Peyer's patch (tissue), 4 donors: ENCODE measurements at regions not wholly inside any gene's neighbourhood (a gene's known extent, or its start where the extent isn't known, plus 50 kb on each side); places are given as distances from the start of the nearest gene placed in this dataset.

Source experiments
- DNase-seq, 3 donors: peaks; one replicate each; pipeline ENCODE4 v3.0.0-alpha.2; 2017 to 2019
- H3K27ac ChIP-seq, 4 donors: fragments of 200-600 bp; sonication (generic); one replicate each; pipeline ENCODE4 v1.5.1; 2016 to 2019
- H3K27me3 ChIP-seq, 2 donors: fragments of 200-600 bp; sonication (generic); one replicate each; pipeline ENCODE4 v1.5.1; 2019
- H3K36me3 ChIP-seq, 3 donors: fragments of 200-600 bp; sonication (generic); one replicate each; pipeline ENCODE4 v1.5.1; 2016 to 2019
- H3K4me1 ChIP-seq, 4 donors: fragments of 200-600 bp; sonication (generic); one replicate each; pipeline ENCODE4 v1.5.1; 2016 to 2019
- H3K4me3 ChIP-seq, 4 donors: fragments of 200-600 bp; sonication (generic); 1 replicate in 3 of 4; 2 replicates in 1 of 4; pipeline ENCODE4 v1.5.1; 2016 to 2019; ENCODE audit warnings: mild to moderate bottlenecking in 1 of 4
- H3K9me3 ChIP-seq, 4 donors: fragments of 200-600 bp; sonication (generic); one replicate each; pipeline ENCODE4 v1.5.1; 2016 to 2019; ENCODE audit warnings: mild to moderate bottlenecking in 1 of 4
- POLR2A ChIP-seq, 2 donors: fragments of 450-650 bp; IDR thresholded peaks; one replicate each; pipeline ENCODE4 v1.5.1; 2017; ENCODE audit warnings: antibody characterized with exemption in 2 of 2, mild to moderate bottlenecking in 2 of 2, moderate library complexity in 2 of 2
- TF ChIP-seq, protein P1 (sequence below), 6 experiments: fragments of 450-650 bp in 4 of 6; fragments of 200-600 bp in 2 of 6; sonication (generic) in 1 of 6; IDR thresholded peaks; one replicate each; pipeline ENCODE4 v1.5.1; 2017 to 2019; ENCODE audit warnings: antibody characterized with exemption in 6 of 6, mild to moderate bottlenecking in 3 of 6, moderate library complexity in 1 of 6

DNA sequence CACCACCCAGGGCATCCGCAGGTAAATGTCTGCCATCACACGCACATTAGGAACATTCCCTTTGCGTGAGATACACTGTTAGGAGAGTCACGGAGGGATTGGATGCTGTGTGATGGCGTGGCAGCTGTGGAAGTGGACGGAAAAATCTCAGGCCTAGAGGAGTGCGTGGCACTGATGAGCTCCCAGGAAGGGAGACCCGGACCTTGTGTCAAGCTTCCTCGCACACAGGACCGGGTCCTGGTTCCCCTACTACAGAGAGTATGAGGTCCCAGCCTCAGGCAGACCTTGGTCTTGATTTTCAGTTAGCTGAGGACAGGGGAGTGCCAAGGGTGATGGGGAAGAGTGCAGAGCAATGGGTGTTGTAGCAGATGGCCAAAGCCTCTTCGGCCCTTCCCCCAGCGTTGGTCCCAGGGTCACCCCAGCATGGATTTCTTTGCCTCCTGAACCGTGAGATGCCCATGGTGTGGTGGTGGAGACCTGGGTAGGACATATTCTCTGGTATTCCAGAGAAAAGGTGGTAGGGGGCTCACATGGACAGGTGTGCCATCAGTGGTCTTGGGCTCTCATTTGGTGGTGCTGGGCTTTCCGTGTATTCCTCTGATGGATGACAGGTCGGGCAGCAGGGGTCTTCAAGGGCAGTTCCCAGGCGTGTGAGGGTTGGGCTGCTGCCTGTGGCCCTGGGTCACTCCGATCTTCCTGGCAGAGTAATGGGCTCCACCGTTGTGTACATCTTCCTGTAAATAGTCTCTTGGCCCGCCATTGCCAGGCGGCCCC, 105.1 kb downstream of the SNRPN start:
- H3K27me3 ChIP-seq = no peaks in the 10 kb centered on the region
- peak in 1 of 3 donors; percentile 14 for DNase-seq
- peaks cover 0 to 97% (median 0%) of the 10 kb centered on the region in 3 donors for H3K36me3 ChIP-seq
- peaks cover 5 to 100% (median 54%) of the 10 kb centered on the region in 4 donors for H3K9me3 ChIP-seq
- H3K4me3 ChIP-seq = no peak overlapping the region
- H3K27ac ChIP-seq = no peak overlapping the region
- H3K4me1 ChIP-seq = no peaks in the 10 kb centered on the region
- TF ChIP-seq, protein P1, sequence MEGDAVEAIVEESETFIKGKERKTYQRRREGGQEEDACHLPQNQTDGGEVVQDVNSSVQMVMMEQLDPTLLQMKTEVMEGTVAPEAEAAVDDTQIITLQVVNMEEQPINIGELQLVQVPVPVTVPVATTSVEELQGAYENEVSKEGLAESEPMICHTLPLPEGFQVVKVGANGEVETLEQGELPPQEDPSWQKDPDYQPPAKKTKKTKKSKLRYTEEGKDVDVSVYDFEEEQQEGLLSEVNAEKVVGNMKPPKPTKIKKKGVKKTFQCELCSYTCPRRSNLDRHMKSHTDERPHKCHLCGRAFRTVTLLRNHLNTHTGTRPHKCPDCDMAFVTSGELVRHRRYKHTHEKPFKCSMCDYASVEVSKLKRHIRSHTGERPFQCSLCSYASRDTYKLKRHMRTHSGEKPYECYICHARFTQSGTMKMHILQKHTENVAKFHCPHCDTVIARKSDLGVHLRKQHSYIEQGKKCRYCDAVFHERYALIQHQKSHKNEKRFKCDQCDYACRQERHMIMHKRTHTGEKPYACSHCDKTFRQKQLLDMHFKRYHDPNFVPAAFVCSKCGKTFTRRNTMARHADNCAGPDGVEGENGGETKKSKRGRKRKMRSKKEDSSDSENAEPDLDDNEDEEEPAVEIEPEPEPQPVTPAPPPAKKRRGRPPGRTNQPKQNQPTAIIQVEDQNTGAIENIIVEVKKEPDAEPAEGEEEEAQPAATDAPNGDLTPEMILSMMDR (IDR thresholded peaks at IDR 0.05) = no peak

DNA sequence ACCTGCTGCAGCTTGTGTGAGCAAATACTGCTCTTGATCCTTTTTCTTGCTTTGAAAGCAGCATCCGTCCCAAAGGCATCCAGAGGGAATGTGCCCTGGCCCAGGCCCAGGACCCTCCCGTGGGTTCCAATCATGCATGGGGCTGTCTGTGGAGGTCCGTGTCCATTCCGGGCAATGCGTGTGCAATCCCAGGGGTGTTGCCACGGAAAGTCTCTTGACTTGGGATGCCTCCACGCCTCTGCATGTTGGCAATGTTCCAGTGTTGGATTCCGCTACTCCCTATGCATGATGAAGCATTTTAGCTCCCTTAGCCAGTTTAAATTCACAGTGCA, 105.7 kb downstream of the SNRPN start:
- H3K36me3 ChIP-seq = peaks cover 0 to 97% (median 0%) of the 10 kb centered on the region in 3 donors
- H3K9me3 ChIP-seq = peaks cover 5 to 100% (median 54%) of the 10 kb centered on the region in 4 donors
- no peak overlapping the region for H3K4me3 ChIP-seq
- H3K27me3 ChIP-seq = no peaks in the 10 kb centered on the region
- TF ChIP-seq, protein P1 (IDR thresholded peaks at IDR 0.05) = no peak
- no peak for TF ChIP-seq POLR2A (IDR thresholded peaks at IDR 0.05)
- peak in 2 of 3 donors; percentile 31 to 37 for DNase-seq
- no peak overlapping the region for H3K27ac ChIP-seq
- H3K4me1 ChIP-seq = no peaks in the 10 kb centered on the region

DNA sequence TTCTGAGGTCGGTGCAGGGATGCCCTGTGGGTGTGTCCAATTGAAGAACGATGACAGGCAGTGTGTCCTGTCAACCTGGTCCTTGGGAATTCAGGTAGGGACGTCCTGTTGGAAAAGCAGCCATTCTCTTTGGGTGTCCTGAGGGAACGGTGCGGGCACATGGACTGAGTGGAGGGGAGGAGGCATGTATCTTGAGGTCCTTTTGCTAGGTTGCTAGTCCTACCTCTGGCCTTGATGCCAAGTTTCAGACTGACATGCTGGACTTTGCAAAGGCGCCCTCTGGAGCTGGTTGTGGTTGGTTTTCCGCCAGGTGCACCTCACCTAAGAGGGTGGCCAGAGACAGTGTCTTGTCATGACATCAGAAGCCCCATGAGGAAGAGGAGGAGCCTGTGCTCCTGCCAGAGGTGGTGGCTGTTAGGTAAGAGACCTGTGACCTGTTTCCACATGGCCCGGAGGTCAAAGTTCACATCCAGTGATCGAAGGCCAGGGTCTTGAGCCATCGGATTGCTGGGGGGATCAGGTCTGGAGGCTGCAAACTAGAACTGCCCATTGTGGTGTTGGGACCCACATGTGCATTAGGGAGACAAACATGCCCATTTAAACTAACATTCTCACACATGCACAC, 106.3 kb downstream of the SNRPN start:
- Histone ChIP-seq H3K27ac (no peak overlapping the region), H3K4me3 (no peak overlapping the region), H3K4me1 (no peaks in the 10 kb centered on the region), H3K36me3 (peaks cover 0 to 97% (median 0%) of the 10 kb centered on the region in 3 donors), H3K9me3 (peaks cover 5 to 100% (median 55%) of the 10 kb centered on the region in 4 donors), H3K27me3 (no peaks in the 10 kb centered on the region)
- DNase-seq = peak in 1 of 3 donors; percentile 10
- TF ChIP-seq POLR2A (IDR thresholded peaks at IDR 0.05) = no peak
- TF ChIP-seq, protein P1 (IDR thresholded peaks at IDR 0.05) = no peak

DNA sequence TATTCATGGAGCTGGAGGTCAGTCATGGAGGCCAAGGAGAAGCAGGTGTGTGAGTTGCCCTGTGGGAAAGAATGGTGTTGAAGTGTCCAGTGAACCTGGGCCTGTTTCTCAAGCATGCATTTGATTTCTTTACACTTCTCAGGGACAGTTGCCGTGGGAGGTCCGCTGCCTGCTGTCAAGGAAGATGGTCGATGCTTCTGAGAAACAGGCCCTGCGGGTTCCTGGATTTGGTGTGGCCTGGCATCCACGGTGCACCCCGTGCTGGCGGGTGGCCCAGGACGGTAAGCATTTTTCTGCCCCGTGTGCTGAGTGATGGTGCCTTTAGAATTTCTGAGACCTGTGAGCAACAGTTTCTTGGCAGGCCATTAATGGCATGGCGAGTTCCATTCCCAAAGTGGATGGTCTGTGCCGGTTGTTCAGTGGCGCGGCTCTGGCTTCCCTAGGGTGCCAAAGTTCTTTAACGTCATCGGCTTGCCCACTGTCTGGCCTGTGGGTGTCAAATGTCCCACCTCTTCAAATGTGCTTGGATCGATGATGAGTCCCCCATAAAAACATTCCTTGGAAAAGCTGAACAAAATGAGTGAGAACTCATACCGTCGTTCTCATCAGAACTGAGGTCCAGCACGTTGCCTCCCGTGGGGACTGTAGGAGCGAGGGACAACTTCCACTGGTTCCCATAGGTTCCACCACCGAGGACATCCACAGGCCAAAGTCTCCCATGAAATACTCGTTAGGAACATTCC, 107.2 kb downstream of the SNRPN start:
- DNase-seq = peak in 1 of 3 donors; percentile 24
- Histone ChIP-seq H3K27me3 (no peaks in the 10 kb centered on the region), H3K4me3 (no peak overlapping the region), H3K36me3 (peaks cover 0 to 97% (median 0%) of the 10 kb centered on the region in 3 donors), H3K27ac (no peak overlapping the region), H3K9me3 (peaks cover 5 to 100% (median 58%) of the 10 kb centered on the region in 4 donors), H3K4me1 (no peaks in the 10 kb centered on the region)
- no peak for TF ChIP-seq POLR2A (IDR thresholded peaks at IDR 0.05)
- TF ChIP-seq, protein P1 (IDR thresholded peaks at IDR 0.05) = no peak

DNA sequence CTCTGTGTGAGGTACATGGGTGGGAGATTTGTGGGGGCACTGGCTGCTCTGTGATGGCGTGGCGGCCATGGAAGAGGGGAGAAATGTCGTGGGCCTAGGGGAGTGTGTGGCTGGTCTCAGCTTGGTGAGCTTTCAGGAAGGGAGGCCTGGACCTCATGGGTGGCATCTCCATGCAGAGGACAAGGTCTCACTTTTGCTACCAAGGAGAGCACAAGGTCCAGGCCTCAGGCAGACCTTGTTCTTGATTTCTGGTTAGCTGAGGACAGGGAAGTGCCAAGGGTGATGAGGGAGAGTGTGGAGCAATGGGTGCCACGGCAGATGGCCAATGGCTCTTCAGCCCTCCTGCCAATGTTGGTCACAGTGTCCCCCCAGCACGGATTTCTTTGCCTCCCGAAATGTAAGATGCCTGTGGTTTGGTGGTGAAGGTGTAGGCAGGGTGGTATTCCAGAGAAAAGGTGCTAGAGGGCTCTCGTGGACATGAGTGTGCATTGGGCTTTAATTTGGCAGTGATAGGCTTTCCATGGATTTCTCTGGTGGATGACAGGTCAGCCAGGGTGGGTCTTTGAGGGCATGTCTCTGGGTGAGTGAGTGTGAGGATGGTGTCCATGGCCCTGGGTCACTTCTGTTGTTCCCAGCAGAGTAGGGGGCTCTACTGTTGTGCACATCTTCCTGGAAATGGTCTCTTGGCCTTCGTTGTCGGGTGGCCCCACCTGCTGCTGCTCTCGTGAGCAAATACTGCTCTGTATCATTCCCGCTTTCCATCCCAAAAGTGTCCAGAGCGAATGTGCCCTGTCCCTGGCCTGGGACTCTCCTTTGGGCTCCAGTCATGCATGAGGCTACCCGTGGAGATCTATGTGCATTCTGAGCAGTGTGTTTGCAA, 108.0 kb downstream of the SNRPN start:
- peaks cover 5 to 100% (median 56%) of the 10 kb centered on the region in 4 donors for H3K9me3 ChIP-seq
- no peaks in the 10 kb centered on the region for H3K27me3 ChIP-seq
- no peak overlapping the region for H3K27ac ChIP-seq
- peaks cover 0 to 97% (median 0%) of the 10 kb centered on the region in 3 donors for H3K36me3 ChIP-seq
- TF ChIP-seq, protein P1 (IDR thresholded peaks at IDR 0.05) = no peak
- TF ChIP-seq POLR2A (IDR thresholded peaks at IDR 0.05) = no peak
- DNase-seq = peak in 2 of 3 donors; percentile 31 to 33
- H3K4me1 ChIP-seq = no peaks in the 10 kb centered on the region
- no peak overlapping the region for H3K4me3 ChIP-seq
